GM12891 (cell line): ENCODE measurements at regions not wholly inside any gene's neighbourhood (a gene's known extent, or its start where the extent isn't known, plus 50 kb on each side); places are given as distances from the start of the nearest gene placed in this dataset.

ENCODE experiments used
- POLR2A ChIP-seq: IDR thresholded peaks from 2 replicates; pipeline ENCODE4 v1.6.1; 2011; ENCODE audit warnings: low read depth, low read length, control low read depth
- POLR2AphosphoS5 ChIP-seq: IDR thresholded peaks from 2 replicates; pipeline ENCODE4 v1.6.1; 2011; ENCODE audit warnings: low read depth, low read length, control low read depth
- SPI1 ChIP-seq: IDR thresholded peaks from 2 replicates; pipeline ENCODE4 v1.6.1; 2011; ENCODE audit warnings: low read depth, low read length, control low read depth
- TAF1 ChIP-seq: IDR thresholded peaks from 2 replicates; pipeline ENCODE4 v1.6.1; 2011; ENCODE audit warnings: low read depth, low read length, control low read depth

- TF ChIP-seq POLR2A: no peak
- TF ChIP-seq SPI1: no peak
- TF ChIP-seq TAF1: no peak
- no peak for TF ChIP-seq POLR2AphosphoS5
Observed at GRCh38 chr5:124185716-124186115, 560.7 kb downstream of the ZNF608 start.
